Muscle of leg (tissue), 3 donors: ENCODE measurements at regions not wholly inside any gene's neighbourhood (a gene's known extent, or its start where the extent isn't known, plus 50 kb on each side); places are given as distances from the start of the nearest gene placed in this dataset.
"Not testable (repeated sequence)": the region's sequence is repeated elsewhere in the genome, so short reads cannot be mapped to it uniquely, and the experiment has no call there.

Experiments
- DNase-seq: peaks from one replicate; pipeline ENCODE4 v3.0.0; 2013
- H3K27ac ChIP-seq: one replicate; pipeline ENCODE4 v1.5.1; 2013; ENCODE audit warnings: mild to moderate bottlenecking, low read length, control low read depth
- H3K27me3 ChIP-seq: one replicate; pipeline ENCODE4 v1.6.1; 2013; ENCODE audit warnings: low read length; ENCODE audit not compliant: control insufficient read depth, insufficient read depth
- H3K36me3 ChIP-seq: one replicate; pipeline ENCODE4 v1.6.1; 2013; ENCODE audit warnings: low read length; ENCODE audit not compliant: control insufficient read depth, insufficient read depth
- H3K4me1 ChIP-seq: one replicate; pipeline ENCODE4 v1.6.1; 2013; ENCODE audit warnings: low read length; ENCODE audit not compliant: control insufficient read depth, insufficient read depth
- H3K4me3 ChIP-seq: one replicate; pipeline ENCODE4 v1.5.1; 2013; ENCODE audit warnings: low read length, control low read depth
- H3K9me3 ChIP-seq: replicated peaks from 2 replicates; pipeline ENCODE4 v1.6.1; 2013; ENCODE audit warnings: low read depth, low read length; ENCODE audit not compliant: control insufficient read depth
- WGBS: methylation state at CpG from one replicate; pipeline ENCODE4 v1.1.5; 2013; ENCODE audit warnings: missing lambda C conversion rate; ENCODE audit not compliant: insufficient coverage; 5-methylcytosine and 5-hydroxymethylcytosine counted together

GRCh38 chr4:79207281-79207680, 118.6 kb downstream of the NAA11 start:
- Histone ChIP-seq H3K4me3 (no peak overlapping the region), H3K36me3 (no peaks in the 10 kb centered on the region), H3K27ac (no peak overlapping the region), H3K9me3 (no peaks in the 10 kb centered on the region), H3K27me3 (no peaks in the 10 kb centered on the region), H3K4me1 (no peaks in the 10 kb centered on the region)
- no peak for DNase-seq

GRCh38 chr4:79206660-79207059, 119.2 kb downstream of the NAA11 start:
- H3K36me3 ChIP-seq, result no peaks in the 10 kb centered on the region
- no peaks in the 10 kb centered on the region for H3K9me3 ChIP-seq
- H3K27me3 ChIP-seq, result no peaks in the 10 kb centered on the region
- H3K27ac ChIP-seq, result no peak overlapping the region
- no peak for DNase-seq
- H3K4me1 ChIP-seq, result no peaks in the 10 kb centered on the region
- 100% methylated on average over 2 of the region's 4 CpGs for WGBS
- H3K4me3 ChIP-seq, result no peak overlapping the region

GRCh38 chr4:79205121-79205520, 120.7 kb downstream of the NAA11 start:
- Histone ChIP-seq H3K27ac (no peak overlapping the region), H3K36me3 (no peaks in the 10 kb centered on the region), H3K4me3 (no peak overlapping the region), H3K4me1 (no peaks in the 10 kb centered on the region), H3K27me3 (no peaks in the 10 kb centered on the region), H3K9me3 (no peaks in the 10 kb centered on the region)
- no peak for DNase-seq
- no CpG with 5 or more reads among the region's 3 CpGs for WGBS

- Histone ChIP-seq H3K36me3 (no peaks in the 10 kb centered on the region), H3K9me3 (no peaks in the 10 kb centered on the region), H3K4me3 (no peak overlapping the region), H3K27ac (no peak overlapping the region), H3K4me1 (peaks cover 5% of the 10 kb centered on the region), H3K27me3 (no peaks in the 10 kb centered on the region)
- no CpG with 5 or more reads among the region's 2 CpGs for WGBS
- DNase-seq, result no peak
These were observed 123.9 kb downstream of the NAA11 start for GRCh38 chr4:79201971-79202370.

- H3K9me3 ChIP-seq, result no peaks in the 10 kb centered on the region
- no peaks in the 10 kb centered on the region for H3K27me3 ChIP-seq
- peaks cover 5% of the 10 kb centered on the region for H3K4me1 ChIP-seq
- no peak for DNase-seq
- no peaks in the 10 kb centered on the region for H3K36me3 ChIP-seq
- no CpG with 5 or more reads among the region's 2 CpGs for WGBS
- no peak overlapping the region for H3K4me3 ChIP-seq
- no peak overlapping the region for H3K27ac ChIP-seq
These were observed 126.1 kb downstream of the NAA11 start for GRCh38 chr4:79199743-79200142.

GRCh38 chr4:79198951-79199587, 126.8 kb downstream of the NAA11 start:
- peak; percentile 31 for DNase-seq
- no peak overlapping the region for H3K27ac ChIP-seq
- H3K9me3 ChIP-seq, result no peaks in the 10 kb centered on the region
- peaks cover 5% of the 10 kb centered on the region for H3K4me1 ChIP-seq
- 100% methylated on average over 1 of the region's 5 CpGs for WGBS
- H3K36me3 ChIP-seq, result no peaks in the 10 kb centered on the region
- no peaks in the 10 kb centered on the region for H3K27me3 ChIP-seq
- H3K4me3 ChIP-seq, result no peak overlapping the region

- WGBS, result no CpG with 5 or more reads among the region's 3 CpGs
- H3K27me3 ChIP-seq, result no peaks in the 10 kb centered on the region
These were observed 128.4 kb downstream of the NAA11 start for GRCh38 chr4:79197275-79198009.

GRCh38 chr4:79191292-79191691, 134.6 kb downstream of the NAA11 start:
- WGBS, result no CpG with 5 or more reads among the region's 1 CpG
- H3K27me3 ChIP-seq, result not testable (repeated sequence)

More at GRCh38 chr4:79197275-79198009, 128.4 kb downstream of the NAA11 start:
- DNase-seq, result no peak
- Histone ChIP-seq H3K9me3 (no peaks in the 10 kb centered on the region), H3K4me1 (peaks cover 5% of the 10 kb centered on the region), H3K4me3 (no peak overlapping the region), H3K36me3 (no peaks in the 10 kb centered on the region), H3K27ac (no peak overlapping the region)

GRCh38 chr4:79185526-79186045, 140.3 kb downstream of the NAA11 start:
- peak; percentile 19 for DNase-seq
- Histone ChIP-seq H3K4me3 (no peak overlapping the region), H3K36me3 (no peaks in the 10 kb centered on the region), H3K27me3 (no peaks in the 10 kb centered on the region), H3K27ac (no peak overlapping the region), H3K4me1 (no peaks in the 10 kb centered on the region), H3K9me3 (no peaks in the 10 kb centered on the region)
- WGBS, result no CpG with 5 or more reads among the region's 3 CpGs

More at GRCh38 chr4:79191292-79191691, 134.6 kb downstream of the NAA11 start:
- not testable (repeated sequence) for H3K4me3 ChIP-seq, H3K4me1 ChIP-seq, H3K36me3 ChIP-seq, H3K27ac ChIP-seq, H3K9me3 ChIP-seq, DNase-seq

- no peaks in the 10 kb centered on the region for H3K4me1 ChIP-seq
- H3K4me3 ChIP-seq, result no peak overlapping the region
- no CpG with 5 or more reads among the region's 4 CpGs for WGBS
- H3K27ac ChIP-seq, result no peak overlapping the region
- H3K27me3 ChIP-seq, result no peaks in the 10 kb centered on the region
- DNase-seq, result no peak
- H3K9me3 ChIP-seq, result no peaks in the 10 kb centered on the region
- no peaks in the 10 kb centered on the region for H3K36me3 ChIP-seq
These were observed 141.4 kb downstream of the NAA11 start for GRCh38 chr4:79184476-79184875.
